Smooth muscle cell (in vitro differentiated cells): ENCODE measurements at regions not wholly inside any gene's neighbourhood (a gene's known extent, or its start where the extent isn't known, plus 50 kb on each side); places are given as distances from the start of the nearest gene placed in this dataset.

ENCODE experiments used
- DNase-seq: peaks from one replicate; lab custom pipeline; 2025; ENCODE audit not compliant: unreplicated experiment; lab: John Stamatoyannopoulos, UW
- H2AFZ ChIP-seq: fragments of 200-600 bp; sonication (generic); 2 replicates; pipeline ENCODE4 v1.6.0; 2016; ENCODE audit warnings: antibody characterized with exemption, low read depth, mild to moderate bottlenecking
- H3F3A ChIP-seq: fragments of 200-600 bp; sonication (generic); 2 replicates; pipeline ENCODE4 v1.6.0; 2017; ENCODE audit warnings: antibody characterized with exemption, low read depth
- H3K27ac ChIP-seq: fragments of 200-600 bp; sonication (generic); 2 replicates; pipeline ENCODE4 v1.5.1; 2016; ENCODE audit warnings: low read depth, mild to moderate bottlenecking
- H3K27me3 ChIP-seq: fragments of 200-600 bp; sonication (generic); 2 replicates; pipeline ENCODE4 v1.6.1; 2016; ENCODE audit warnings: low read depth, mild to moderate bottlenecking
- H3K36me3 ChIP-seq: fragments of 200-600 bp; sonication (generic); 2 replicates; pipeline ENCODE4 v1.5.1; 2016; ENCODE audit warnings: low read depth
- H3K4me1 ChIP-seq: fragments of 200-600 bp; sonication (generic); 2 replicates; pipeline ENCODE4 v1.5.1; 2016; ENCODE audit warnings: low read depth
- H3K4me2 ChIP-seq: fragments of 200-600 bp; sonication (generic); 2 replicates; pipeline ENCODE4 v1.6.0; 2016; ENCODE audit warnings: mild to moderate bottlenecking
- H3K4me3 ChIP-seq: fragments of 200-600 bp; sonication (generic); 2 replicates; pipeline ENCODE4 v1.5.1; 2016; ENCODE audit warnings: mild to moderate bottlenecking
- H3K79me2 ChIP-seq: fragments of 200-600 bp; sonication (generic); 2 replicates; pipeline ENCODE4 v1.6.0; 2016; ENCODE audit warnings: low read depth, mild to moderate bottlenecking
- H3K9ac ChIP-seq: fragments of 200-600 bp; sonication (generic); 2 replicates; pipeline ENCODE4 v1.6.0; 2016; ENCODE audit warnings: low read depth
- H3K9me3 ChIP-seq: fragments of 200-600 bp; sonication (generic); replicated peaks from 2 replicates; pipeline ENCODE4 v1.5.1; 2016; ENCODE audit warnings: low read depth
- H4K20me1 ChIP-seq: fragments of 200-600 bp; sonication (generic); 2 replicates; pipeline ENCODE4 v1.6.0; 2016; ENCODE audit warnings: low read depth
- WGBS: methylation state at CpG from one replicate; pipeline ENCODE4 v1.1.7; 2016; ENCODE audit warnings: low lambda C conversion rate; 5-methylcytosine and 5-hydroxymethylcytosine counted together
- TF ChIP-seq, protein P1 (sequence below): fragments of 200-600 bp; sonication (generic); IDR thresholded peaks from 2 replicates; pipeline ENCODE4 v1.5.1; 2017; ENCODE audit warnings: borderline replicate concordance, mild to moderate bottlenecking, antibody characterized with exemption; ENCODE audit not compliant: insufficient read depth, poor library complexity, severe bottlenecking

DNA sequence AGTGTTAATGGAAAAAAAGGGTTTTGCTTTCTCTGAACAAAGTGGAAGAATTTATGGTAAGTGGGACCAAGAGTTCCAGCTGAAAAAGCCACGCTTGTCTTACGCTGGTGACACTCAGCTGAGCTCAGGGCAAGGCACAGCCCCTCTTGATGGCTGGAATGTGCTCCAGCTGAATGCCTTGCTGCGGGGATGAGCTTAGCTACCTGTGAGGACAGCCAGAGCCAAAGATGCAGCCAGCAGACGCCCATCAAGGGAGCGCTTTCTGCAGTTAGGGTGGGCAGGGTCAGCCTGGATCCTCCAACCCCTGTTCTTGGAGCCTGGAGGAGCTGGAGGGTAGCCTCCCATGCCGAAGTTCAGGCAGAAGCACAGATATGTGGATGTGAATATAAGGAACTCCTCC lies 191.4 kb downstream of the SCP2D1 start:
- WGBS = 78% methylated on average over 6 of the region's 6 CpGs
- Histone ChIP-seq H3K27ac (no peak overlapping the region), H3K27me3 (peaks cover 6% of the 10 kb centered on the region), H3K9ac (no peak overlapping the region), H3K4me2 (no peak overlapping the region), H4K20me1 (no peaks in the 10 kb centered on the region), H3F3A (no peaks in the 10 kb centered on the region), H3K4me1 (no peaks in the 10 kb centered on the region), H3K4me3 (no peak overlapping the region), H3K9me3 (no peaks in the 10 kb centered on the region), H2AFZ (no peak overlapping the region), H3K79me2 (no peaks in the 10 kb centered on the region), H3K36me3 (no peaks in the 10 kb centered on the region)
- TF ChIP-seq, protein P1, sequence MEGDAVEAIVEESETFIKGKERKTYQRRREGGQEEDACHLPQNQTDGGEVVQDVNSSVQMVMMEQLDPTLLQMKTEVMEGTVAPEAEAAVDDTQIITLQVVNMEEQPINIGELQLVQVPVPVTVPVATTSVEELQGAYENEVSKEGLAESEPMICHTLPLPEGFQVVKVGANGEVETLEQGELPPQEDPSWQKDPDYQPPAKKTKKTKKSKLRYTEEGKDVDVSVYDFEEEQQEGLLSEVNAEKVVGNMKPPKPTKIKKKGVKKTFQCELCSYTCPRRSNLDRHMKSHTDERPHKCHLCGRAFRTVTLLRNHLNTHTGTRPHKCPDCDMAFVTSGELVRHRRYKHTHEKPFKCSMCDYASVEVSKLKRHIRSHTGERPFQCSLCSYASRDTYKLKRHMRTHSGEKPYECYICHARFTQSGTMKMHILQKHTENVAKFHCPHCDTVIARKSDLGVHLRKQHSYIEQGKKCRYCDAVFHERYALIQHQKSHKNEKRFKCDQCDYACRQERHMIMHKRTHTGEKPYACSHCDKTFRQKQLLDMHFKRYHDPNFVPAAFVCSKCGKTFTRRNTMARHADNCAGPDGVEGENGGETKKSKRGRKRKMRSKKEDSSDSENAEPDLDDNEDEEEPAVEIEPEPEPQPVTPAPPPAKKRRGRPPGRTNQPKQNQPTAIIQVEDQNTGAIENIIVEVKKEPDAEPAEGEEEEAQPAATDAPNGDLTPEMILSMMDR = no peak
- DNase-seq = no peak

DNA sequence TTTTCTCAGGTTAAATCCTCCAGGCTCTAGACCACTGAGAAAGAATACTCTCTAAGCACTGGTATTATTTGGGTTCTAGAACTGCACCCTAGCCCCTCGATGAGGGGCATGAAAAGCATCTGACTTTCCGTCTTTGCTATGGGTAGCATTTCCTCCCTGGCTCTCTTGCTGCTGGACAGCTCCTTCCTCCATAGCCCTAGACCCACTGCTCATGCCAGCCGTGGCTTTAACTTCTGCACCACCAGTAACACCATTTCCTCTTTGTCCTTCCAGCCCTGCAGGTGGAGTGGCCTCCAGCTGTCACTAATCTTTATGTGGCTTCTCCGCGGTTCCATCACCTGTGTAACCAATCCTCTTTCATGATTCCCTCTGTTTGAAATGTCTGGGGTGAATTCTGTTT lies 194.9 kb downstream of the SCP2D1 start:
- Histone ChIP-seq H3K36me3 (no peaks in the 10 kb centered on the region), H3K9ac (no peak overlapping the region), H3K4me2 (no peak overlapping the region), H3K9me3 (no peaks in the 10 kb centered on the region), H3F3A (no peaks in the 10 kb centered on the region), H3K4me1 (no peaks in the 10 kb centered on the region), H3K4me3 (no peak overlapping the region), H2AFZ (no peak overlapping the region), H3K79me2 (no peaks in the 10 kb centered on the region), H4K20me1 (no peaks in the 10 kb centered on the region), H3K27me3 (peaks cover 6% of the 10 kb centered on the region), H3K27ac (no peak overlapping the region)
- TF ChIP-seq, protein P1 = no peak
- no peak for DNase-seq
- WGBS = 72% methylated on average over 5 of the region's 5 CpGs

DNA sequence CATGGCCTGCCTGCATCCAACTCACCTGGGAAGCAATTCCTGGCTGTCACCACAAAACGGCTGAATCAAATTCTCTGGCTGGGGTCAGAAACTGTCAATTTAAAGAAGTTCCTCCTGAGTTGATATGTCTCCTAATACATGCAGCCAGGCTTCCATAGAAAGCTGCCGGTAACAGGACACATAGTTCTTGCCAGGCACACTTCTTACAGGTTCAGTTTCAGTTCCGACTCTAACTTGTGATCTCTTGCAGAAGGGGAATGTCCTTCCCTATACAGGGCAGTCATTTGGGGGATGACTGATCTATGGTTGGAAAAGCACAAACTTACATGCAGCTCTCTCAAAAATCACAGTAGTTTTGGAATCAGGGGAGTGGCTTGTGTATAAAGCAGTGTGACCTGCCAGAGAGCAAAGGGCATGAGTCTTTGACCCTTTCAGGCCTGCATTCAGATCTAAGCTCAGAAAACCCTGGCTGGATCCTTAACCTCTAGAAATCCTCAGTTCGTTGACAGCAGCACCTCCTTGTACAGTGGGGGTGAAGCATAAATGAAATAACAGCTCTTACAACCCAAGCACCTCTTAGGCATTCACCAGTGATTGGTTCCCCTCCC lies 195.6 kb downstream of the SCP2D1 start:
- Histone ChIP-seq H3K79me2 (no peaks in the 10 kb centered on the region), H4K20me1 (no peaks in the 10 kb centered on the region), H3K27ac (no peak overlapping the region), H3K4me1 (no peaks in the 10 kb centered on the region), H3K9me3 (no peaks in the 10 kb centered on the region), H3F3A (no peaks in the 10 kb centered on the region), H3K27me3 (peaks cover 5% of the 10 kb centered on the region), H3K9ac (no peak overlapping the region), H2AFZ (no peak overlapping the region), H3K36me3 (no peaks in the 10 kb centered on the region), H3K4me3 (no peak overlapping the region), H3K4me2 (no peak overlapping the region)
- no peak for DNase-seq
- WGBS = 82% methylated on average over 4 of the region's 4 CpGs
- TF ChIP-seq, protein P1 = no peak

DNA sequence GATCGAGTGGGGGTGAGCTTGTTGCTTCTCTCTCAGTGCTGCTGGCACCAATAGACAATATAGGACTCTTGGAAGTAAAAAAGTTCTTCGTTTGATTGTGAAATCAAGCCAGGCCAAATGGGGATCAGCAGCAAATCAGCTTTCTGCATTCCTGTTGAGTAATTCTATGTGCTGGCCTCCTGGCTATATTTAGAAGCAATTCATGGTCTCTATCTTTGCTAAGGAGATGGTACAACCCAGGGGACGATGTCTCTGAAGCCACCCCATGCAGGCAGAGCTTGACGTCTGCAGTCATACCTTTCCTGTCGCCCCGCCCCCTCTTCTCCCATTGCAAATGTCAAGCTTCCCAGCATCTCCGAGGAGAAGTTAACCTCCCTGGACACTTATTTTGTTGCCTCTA lies 199.1 kb downstream of the SCP2D1 start:
- Histone ChIP-seq H3K36me3 (no peaks in the 10 kb centered on the region), H3K27ac (no peak overlapping the region), H3K4me2 (no peak overlapping the region), H3K4me3 (no peak overlapping the region), H3K27me3 (no peaks in the 10 kb centered on the region), H4K20me1 (no peaks in the 10 kb centered on the region), H3F3A (no peaks in the 10 kb centered on the region), H3K9ac (no peak overlapping the region), H3K4me1 (no peaks in the 10 kb centered on the region), H2AFZ (no peak overlapping the region), H3K9me3 (no peaks in the 10 kb centered on the region), H3K79me2 (no peaks in the 10 kb centered on the region)
- WGBS = 59% methylated on average over 7 of the region's 7 CpGs
- DNase-seq = no peak
- TF ChIP-seq, protein P1 = no peak
